ENCODE measurements at regions not wholly inside any gene's neighbourhood (a gene's known extent, or its start where the extent isn't known, plus 50 kb on each side); places are given as distances from the start of the nearest gene placed in this dataset.

- TF ChIP-seq POLR2A (IDR thresholded peaks at IDR 0.05; ENCODE audit: low read length): no peak
- TF ChIP-seq GATA1 (IDR thresholded peaks at IDR 0.05; ENCODE audit: low read depth, low read length): no peak
These were observed 309.2 kb upstream of the EMCN start for GRCh38 chr4:100826808-100827548.

Data from erythroblast (primary cell).